HCT116 (cell line): ENCODE measurements at regions not wholly inside any gene's neighbourhood (a gene's known extent, or its start where the extent isn't known, plus 50 kb on each side); places are given as distances from the start of the nearest gene placed in this dataset.

Source experiments
- ATAC-seq: fragments of 200-7000 bp; cut with Tn5 transposase; 2 replicates; pipeline ENCODE4 v1.9.1; 2020; ENCODE audit warnings: mild to moderate bottlenecking, moderate library complexity
- BruUV-seq: library from RNA; stranded (reverse); fragments of 400-500 nt; replicated peaks from 2 replicates; lab custom pipeline; 2021; lab: Mats Ljungman, UMichigan
- CTCF ChIA-PET: fragments of 300-600 bp; sonication (Branson Sonifier 250); formaldehyde crosslinking; loops from one replicate; lab custom pipeline; 2021; ENCODE audit warnings: antibody characterized with exemption; lab: Charles Lee
- POLR2A ChIA-PET: fragments of 300-600, 350-600 bp; sonication (Branson Sonifier 250); formaldehyde crosslinking; loops from one replicate; lab custom pipeline; 2021; ENCODE audit warnings: antibody characterized with exemption; lab: Charles Lee
- RAD21 ChIA-PET, 2 experiments: fragments of 300-600 bp; sonication (Branson Sonifier 250); formaldehyde crosslinking; loops; one replicate each; lab custom pipeline; 2023; ENCODE audit warnings: low total read pairs in 2 of 2; ENCODE audit not compliant: uncharacterized antibody in 2 of 2, unreplicated experiment in 2 of 2, low non-redundant PET in 1 of 2; lab: Charles Lee
- DNase-seq: peaks from one replicate; pipeline ENCODE4 v3.0.0-alpha.2; 2010; ENCODE audit warnings: low read depth, low spot score
- H2AFZ ChIP-seq: fragments of 200-600 bp; shearing (Covaris generic), sonication (generic); 2 replicates; pipeline ENCODE4 v1.6.1; 2017; ENCODE audit warnings: low read depth, mixed run types, mixed read lengths, antibody characterized with exemption, low read length; ENCODE audit not compliant: poor library complexity, severe bottlenecking
- H3K27ac ChIP-seq: 2 replicates; pipeline ENCODE4 v1.5.1; 2012; ENCODE audit warnings: low read depth, low read length
- H3K27me3 ChIP-seq: fragments of 200-600 bp; sonication (generic); 2 replicates; pipeline ENCODE4 v1.6.1; 2016; ENCODE audit warnings: mixed run types, low read length, mixed read lengths; ENCODE audit not compliant: insufficient read depth
- H3K36me3 ChIP-seq, 2 experiments: fragments of 200-500 bp in 1 of 2; fragments of 200-600 bp in 1 of 2; sonication (Bioruptor generic) in 1 of 2; sonication (generic) in 1 of 2; 2 replicates each; pipeline versions ENCODE4 v1.5.1 to v1.6.1; 2014 to 2016; ENCODE audit warnings: low read length in 2 of 2, inconsistent platforms in 1 of 2, mixed read lengths in 1 of 2, mixed run types in 1 of 2; ENCODE audit not compliant: insufficient read depth in 2 of 2, control insufficient read depth in 1 of 2
- H3K4me1 ChIP-seq, 2 experiments: fragments of 200-600 bp in 1 of 2; sonication (generic) in 1 of 2; 2 replicates each; pipeline versions ENCODE4 v1.5.1 to v1.6.1; 2012 to 2017; ENCODE audit warnings: low read length in 2 of 2, inconsistent platforms in 1 of 2, mild to moderate bottlenecking in 1 of 2, mixed read lengths in 1 of 2, mixed run types in 1 of 2, moderate library complexity in 1 of 2; ENCODE audit not compliant: insufficient read depth in 2 of 2, control insufficient read depth in 1 of 2
- H3K4me2 ChIP-seq: fragments of 200-600 bp; sonication (generic); 2 replicates; pipeline ENCODE4 v1.6.1; 2017; ENCODE audit warnings: mixed run types, low read length, mixed read lengths
- H3K4me3 ChIP-seq, 2 experiments: fragments of 200-600 bp in 1 of 2; sonication (generic) in 1 of 2; replicated peaks in 1 of 2; 2 replicates each; pipeline ENCODE4 v1.5.1; 2011 to 2016; ENCODE audit warnings: low read length in 2 of 2, control low read depth in 1 of 2, low read depth in 1 of 2, mild to moderate bottlenecking in 1 of 2, mixed read lengths in 1 of 2, mixed run types in 1 of 2
- H3K79me2 ChIP-seq: fragments of 200-600 bp; sonication (generic); 2 replicates; pipeline ENCODE4 v1.6.1; 2017; ENCODE audit warnings: mild to moderate bottlenecking, mixed run types, low read length, moderate library complexity, mixed read lengths; ENCODE audit not compliant: insufficient read depth
- H3K9ac ChIP-seq: fragments of 200-600 bp; sonication (generic); 2 replicates; pipeline ENCODE4 v1.6.1; 2016; ENCODE audit warnings: low read length, mixed read lengths
- H3K9me2 ChIP-seq: fragments of 200-600 bp; sonication (generic), shearing (Covaris generic); 2 replicates; pipeline ENCODE4 v1.6.1; 2017; ENCODE audit warnings: mixed run types, mild to moderate bottlenecking, moderate library complexity; ENCODE audit not compliant: insufficient read depth
- H3K9me3 ChIP-seq, 2 experiments: fragments of 200-500 bp in 1 of 2; fragments of 200-600 bp in 1 of 2; sonication (Bioruptor generic) in 1 of 2; sonication (generic) in 1 of 2; 2 replicates each; pipeline ENCODE4 v1.6.1; 2014 to 2017; ENCODE audit warnings: low read length in 2 of 2, mixed read lengths in 2 of 2, inconsistent platforms in 1 of 2, low read depth in 1 of 2, mild to moderate bottlenecking in 1 of 2, mixed run types in 1 of 2, moderate library complexity in 1 of 2; ENCODE audit not compliant: control insufficient read depth in 1 of 2, insufficient read depth in 1 of 2
- H4K20me1 ChIP-seq: fragments of 200-600 bp; sonication (generic), shearing (Covaris generic); 2 replicates; pipeline ENCODE4 v1.6.1; 2017; ENCODE audit warnings: mixed run types, mild to moderate bottlenecking, moderate library complexity; ENCODE audit not compliant: insufficient read depth
- CEBPB ChIP-seq: IDR thresholded peaks from 2 replicates; pipeline ENCODE4 v1.6.1; 2012; ENCODE audit warnings: low read depth
- CTCF ChIP-seq, 3 experiments: fragments of 200-600 bp in 1 of 3; sonication (generic) in 1 of 3; IDR thresholded peaks in 2 of 3; conservative IDR thresholded peaks in 1 of 3; 2 replicates each; pipeline ENCODE4 v1.5.1; 2012 to 2017; ENCODE audit warnings: low read depth in 2 of 3, low read length in 2 of 3, antibody characterized with exemption in 1 of 3, borderline replicate concordance in 1 of 3, control low read depth in 1 of 3, mild to moderate bottlenecking in 1 of 3, mixed read lengths in 1 of 3, mixed run types in 1 of 3, moderate library complexity in 1 of 3; ENCODE audit not compliant: insufficient read depth in 1 of 3
- EZH2 ChIP-seq: fragments of 200-600 bp; sonication (generic); IDR thresholded peaks from 2 replicates; pipeline ENCODE4 v1.6.1; 2017; ENCODE audit warnings: antibody characterized with exemption, mixed run types
- FOSL1 ChIP-seq: IDR thresholded peaks from 2 replicates; pipeline ENCODE4 v1.6.1; 2012; ENCODE audit warnings: low read depth
- POLR2A ChIP-seq: IDR thresholded peaks from 2 replicates; pipeline ENCODE4 v1.7.0; 2011; ENCODE audit warnings: borderline replicate concordance; ENCODE audit not compliant: insufficient read depth, insufficient read length; ENCODE audit errors: extremely low read depth
- SIN3A ChIP-seq: IDR thresholded peaks from 2 replicates; pipeline ENCODE4 v1.6.1; 2012; ENCODE audit warnings: low read depth
- SRF ChIP-seq: IDR thresholded peaks from 2 replicates; pipeline ENCODE4 v1.6.1; 2012; ENCODE audit warnings: low read depth
- TCF7L2 ChIP-seq: IDR thresholded peaks from 2 replicates; pipeline ENCODE4 v1.7.0; 2011; ENCODE audit warnings: borderline replicate concordance, inconsistent platforms; ENCODE audit not compliant: insufficient read depth, insufficient read length; ENCODE audit errors: extremely low read depth
- YY1 ChIP-seq: IDR thresholded peaks from 2 replicates; pipeline ENCODE4 v1.6.1; 2011; ENCODE audit warnings: low read length, low read depth, moderate library complexity, mild to moderate bottlenecking; ENCODE audit not compliant: insufficient replicate concordance; ENCODE audit errors: extremely low read depth
- ZBTB33 ChIP-seq: IDR thresholded peaks from 2 replicates; pipeline ENCODE4 v1.6.1; 2011; ENCODE audit warnings: mild to moderate bottlenecking, low read length, moderate library complexity; ENCODE audit not compliant: insufficient replicate concordance; ENCODE audit errors: extremely low read depth
- ZFX ChIP-seq: fragments of 450-650 bp; IDR thresholded peaks from 2 replicates; pipeline ENCODE4 v1.6.1; 2017
- ZNF274 ChIP-seq: fragments of 200-500 bp; sonication (Bioruptor generic); IDR thresholded peaks from 2 replicates; pipeline ENCODE4 v1.6.1; 2014; ENCODE audit warnings: mild to moderate bottlenecking, low read depth, low read length, inconsistent platforms
- intact Hi-C: fragments of 100-400 bp; cut with micrococcal nuclease; formaldehyde crosslinking; loops from 2 replicates; pipeline ENCODE4 v1.10.0; 2022
- TF ChIP-seq, protein P1 (sequence below): IDR thresholded peaks from 2 replicates; pipeline ENCODE4 v1.6.1; 2012; ENCODE audit warnings: low read depth
- TF ChIP-seq, protein P2 (sequence below): IDR thresholded peaks from 2 replicates; pipeline ENCODE4 v1.6.1; 2012

GRCh38 chr9:79796411-79796810 lies 224.6 kb downstream of the TLE4 start:
- BruUV-seq, result no TSS peak
- Histone ChIP-seq H4K20me1 (no peaks in the 10 kb centered on the region), H3K27ac (no peak overlapping the region), H3K79me2 (no peaks in the 10 kb centered on the region), H2AFZ (no peak overlapping the region), H3K4me2 (no peak overlapping the region), H3K9ac (no peak overlapping the region), H3K4me3 (no peak overlapping the region), H3K9me2 (no peaks in the 10 kb centered on the region), H3K4me1 (no peaks in the 10 kb centered on the region), H3K27me3 (no peaks in the 10 kb centered on the region), H3K36me3 (no peaks in the 10 kb centered on the region), H3K9me3 (peaks cover 3 to 26% of the 10 kb centered on the region in 2 experiments; a peak in 2 of 4 replicates)
- TF ChIP-seq ZNF274 (no peak), CEBPB (no peak), TCF7L2 (no peak), SIN3A (no peak), POLR2A (no peak), EZH2 (no peak), SRF (no peak)
- TF ChIP-seq, protein P1, sequence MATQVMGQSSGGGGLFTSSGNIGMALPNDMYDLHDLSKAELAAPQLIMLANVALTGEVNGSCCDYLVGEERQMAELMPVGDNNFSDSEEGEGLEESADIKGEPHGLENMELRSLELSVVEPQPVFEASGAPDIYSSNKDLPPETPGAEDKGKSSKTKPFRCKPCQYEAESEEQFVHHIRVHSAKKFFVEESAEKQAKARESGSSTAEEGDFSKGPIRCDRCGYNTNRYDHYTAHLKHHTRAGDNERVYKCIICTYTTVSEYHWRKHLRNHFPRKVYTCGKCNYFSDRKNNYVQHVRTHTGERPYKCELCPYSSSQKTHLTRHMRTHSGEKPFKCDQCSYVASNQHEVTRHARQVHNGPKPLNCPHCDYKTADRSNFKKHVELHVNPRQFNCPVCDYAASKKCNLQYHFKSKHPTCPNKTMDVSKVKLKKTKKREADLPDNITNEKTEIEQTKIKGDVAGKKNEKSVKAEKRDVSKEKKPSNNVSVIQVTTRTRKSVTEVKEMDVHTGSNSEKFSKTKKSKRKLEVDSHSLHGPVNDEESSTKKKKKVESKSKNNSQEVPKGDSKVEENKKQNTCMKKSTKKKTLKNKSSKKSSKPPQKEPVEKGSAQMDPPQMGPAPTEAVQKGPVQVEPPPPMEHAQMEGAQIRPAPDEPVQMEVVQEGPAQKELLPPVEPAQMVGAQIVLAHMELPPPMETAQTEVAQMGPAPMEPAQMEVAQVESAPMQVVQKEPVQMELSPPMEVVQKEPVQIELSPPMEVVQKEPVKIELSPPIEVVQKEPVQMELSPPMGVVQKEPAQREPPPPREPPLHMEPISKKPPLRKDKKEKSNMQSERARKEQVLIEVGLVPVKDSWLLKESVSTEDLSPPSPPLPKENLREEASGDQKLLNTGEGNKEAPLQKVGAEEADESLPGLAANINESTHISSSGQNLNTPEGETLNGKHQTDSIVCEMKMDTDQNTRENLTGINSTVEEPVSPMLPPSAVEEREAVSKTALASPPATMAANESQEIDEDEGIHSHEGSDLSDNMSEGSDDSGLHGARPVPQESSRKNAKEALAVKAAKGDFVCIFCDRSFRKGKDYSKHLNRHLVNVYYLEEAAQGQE, result no peak
- POLR2A ChIA-PET, result no interaction called here
- intact Hi-C loops, result no loop called here
- no peak for ATAC-seq
- CTCF ChIA-PET, result no interaction called here
- RAD21 ChIA-PET, result no interaction called here
- no peak for DNase-seq

DNA sequence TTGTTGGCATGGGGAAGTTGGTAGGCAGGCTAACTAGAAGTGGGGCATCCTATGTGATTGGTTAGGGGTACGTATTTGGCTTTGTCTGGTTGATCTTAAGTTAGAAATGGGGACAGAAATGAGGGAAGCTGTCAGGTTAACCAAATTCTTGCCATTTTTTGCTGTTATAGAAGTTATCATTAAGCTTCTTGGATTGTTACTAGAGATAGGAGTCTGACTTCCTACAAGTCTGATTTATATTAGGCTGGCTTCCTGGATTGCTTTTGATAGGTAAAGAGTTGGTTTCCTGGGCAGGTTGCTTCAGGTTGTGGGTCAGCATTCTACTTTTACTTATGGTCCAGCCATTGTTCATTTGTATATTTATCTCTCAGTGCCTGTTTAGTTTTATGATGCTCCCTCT lies 216.9 kb downstream of the TLE4 start:
- H3K27ac ChIP-seq, result no peak overlapping the region
- no peaks in the 10 kb centered on the region for H3K9me2 ChIP-seq
- CTCF ChIA-PET, result no interaction called here
- no TSS peak for BruUV-seq
- RAD21 ChIA-PET, result no interaction called here
- H3K4me3 ChIP-seq, result no peak overlapping the region
- no peaks in the 10 kb centered on the region for H3K27me3 ChIP-seq
- DNase-seq, result no peak
- peaks cover 3 to 18% of the 10 kb centered on the region in 2 experiments; a peak in 2 of 4 replicates for H3K9me3 ChIP-seq
- no peak overlapping the region for H3K9ac ChIP-seq
- H3K4me2 ChIP-seq, result no peak overlapping the region
- intact Hi-C loops, result no loop called here
- no peaks in the 10 kb centered on the region for H3K36me3 ChIP-seq
- no peak for ATAC-seq
- no peaks in the 10 kb centered on the region for H3K4me1 ChIP-seq
- H2AFZ ChIP-seq, result no peak overlapping the region
- no peaks in the 10 kb centered on the region for H3K79me2 ChIP-seq
- H4K20me1 ChIP-seq, result no peaks in the 10 kb centered on the region
- POLR2A ChIA-PET, result no interaction called here
- TF ChIP-seq, protein P2, sequence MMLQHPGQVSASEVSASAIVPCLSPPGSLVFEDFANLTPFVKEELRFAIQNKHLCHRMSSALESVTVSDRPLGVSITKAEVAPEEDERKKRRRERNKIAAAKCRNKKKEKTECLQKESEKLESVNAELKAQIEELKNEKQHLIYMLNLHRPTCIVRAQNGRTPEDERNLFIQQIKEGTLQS, result no peak
- TF ChIP-seq CTCF (IDR thresholded peaks at IDR 0.05 in 2 of 3, conservative IDR thresholded peaks at IDR 0.05 in 1 of 3; ENCODE audit: borderline replicate concordance in 1 of 3, insufficient read depth in 1 of 3, low read depth in 2 of 3, low read length in 2 of 3), result no peak
- TF ChIP-seq ZNF274, result no peak
- TF ChIP-seq FOSL1, result no peak
- no peak for TF ChIP-seq ZBTB33
- no peak for TF ChIP-seq ZFX
- TF ChIP-seq YY1, result no peak
